Fibroblast of pulmonary artery (primary cell): ENCODE measurements at regions not wholly inside any gene's neighbourhood (a gene's known extent, or its start where the extent isn't known, plus 50 kb on each side); places are given as distances from the start of the nearest gene placed in this dataset.
"Not testable (repeated sequence)": the region's sequence is repeated elsewhere in the genome, so short reads cannot be mapped to it uniquely, and the experiment has no call there.

Source experiments
- DNase-seq: peaks from one replicate; pipeline ENCODE4 v3.0.0-alpha.2; 2010; ENCODE audit warnings: low read depth
- H3K4me3 ChIP-seq: replicated peaks from 2 replicates; pipeline ENCODE4 v1.5.1; 2011; ENCODE audit warnings: low read depth, mild to moderate bottlenecking, control low read depth, low read length, moderate library complexity
- TF ChIP-seq, protein P1 (sequence below): IDR thresholded peaks from 2 replicates; pipeline ENCODE4 v1.5.1; 2011; ENCODE audit warnings: mild to moderate bottlenecking, control low read depth, low read length, inconsistent platforms; ENCODE audit errors: missing control alignments

DNA sequence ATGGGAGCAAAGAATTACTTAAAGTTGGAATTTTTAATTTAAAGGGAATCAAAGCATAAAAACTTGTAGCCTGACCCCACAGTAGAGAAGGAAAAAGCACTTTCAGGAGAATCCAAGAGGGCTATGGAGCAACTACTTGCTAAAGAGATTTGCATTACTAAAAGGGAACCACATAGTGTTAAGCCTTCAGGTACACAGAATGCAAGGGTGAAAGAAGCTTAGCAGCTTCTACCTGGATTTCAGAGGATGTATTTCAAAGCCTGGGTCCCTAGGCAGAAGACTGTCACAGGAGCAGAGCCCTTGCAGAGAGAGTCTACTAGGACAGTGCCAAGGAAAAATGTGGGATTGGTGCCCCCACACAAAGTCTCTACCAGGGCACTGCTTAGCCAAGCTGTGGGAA is 575.0 kb downstream of the GBE1 start:
- no peak for DNase-seq
- H3K4me3 ChIP-seq, result no peak overlapping the region
- TF ChIP-seq, protein P1, sequence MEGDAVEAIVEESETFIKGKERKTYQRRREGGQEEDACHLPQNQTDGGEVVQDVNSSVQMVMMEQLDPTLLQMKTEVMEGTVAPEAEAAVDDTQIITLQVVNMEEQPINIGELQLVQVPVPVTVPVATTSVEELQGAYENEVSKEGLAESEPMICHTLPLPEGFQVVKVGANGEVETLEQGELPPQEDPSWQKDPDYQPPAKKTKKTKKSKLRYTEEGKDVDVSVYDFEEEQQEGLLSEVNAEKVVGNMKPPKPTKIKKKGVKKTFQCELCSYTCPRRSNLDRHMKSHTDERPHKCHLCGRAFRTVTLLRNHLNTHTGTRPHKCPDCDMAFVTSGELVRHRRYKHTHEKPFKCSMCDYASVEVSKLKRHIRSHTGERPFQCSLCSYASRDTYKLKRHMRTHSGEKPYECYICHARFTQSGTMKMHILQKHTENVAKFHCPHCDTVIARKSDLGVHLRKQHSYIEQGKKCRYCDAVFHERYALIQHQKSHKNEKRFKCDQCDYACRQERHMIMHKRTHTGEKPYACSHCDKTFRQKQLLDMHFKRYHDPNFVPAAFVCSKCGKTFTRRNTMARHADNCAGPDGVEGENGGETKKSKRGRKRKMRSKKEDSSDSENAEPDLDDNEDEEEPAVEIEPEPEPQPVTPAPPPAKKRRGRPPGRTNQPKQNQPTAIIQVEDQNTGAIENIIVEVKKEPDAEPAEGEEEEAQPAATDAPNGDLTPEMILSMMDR, result no peak

DNA sequence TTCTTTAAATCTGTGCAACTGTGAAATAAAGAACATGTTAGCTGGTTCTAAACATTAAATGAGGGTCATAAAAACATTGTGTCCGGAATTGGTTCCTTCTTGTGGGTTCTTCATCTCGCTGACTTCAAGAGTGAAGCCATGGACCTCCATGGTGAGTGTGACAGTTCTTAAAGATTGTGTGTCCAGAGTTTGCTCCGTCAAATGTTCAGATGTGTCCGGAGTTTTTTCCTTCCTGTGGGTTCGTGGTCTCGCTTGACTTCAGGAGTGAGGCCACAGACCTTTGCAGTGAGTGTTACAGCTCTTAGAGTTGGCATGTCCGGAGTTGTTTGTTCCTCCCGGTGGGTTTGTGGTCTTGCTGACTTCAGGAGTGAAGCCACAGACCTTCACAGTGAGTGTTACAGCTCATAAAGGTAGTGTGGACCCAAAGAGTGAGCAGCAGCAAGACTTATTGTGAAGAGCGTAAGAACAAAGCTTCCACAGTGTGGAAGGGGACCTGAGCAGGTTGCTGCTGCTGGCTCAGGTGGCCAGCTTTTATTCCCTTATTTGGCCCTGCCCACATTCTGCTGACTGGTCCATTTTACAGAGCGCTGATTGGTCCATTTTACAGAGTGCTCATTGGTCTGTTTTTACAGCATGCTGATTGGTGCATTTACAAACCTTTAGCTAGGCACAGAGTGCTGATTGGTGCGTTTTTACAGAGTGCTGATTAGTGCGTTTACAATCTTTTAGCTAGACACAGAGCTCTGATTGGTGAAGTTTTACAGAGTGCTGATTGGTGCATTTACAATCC is 579.2 kb downstream of the GBE1 start:
- not testable (repeated sequence) for H3K4me3 ChIP-seq, DNase-seq

DNA sequence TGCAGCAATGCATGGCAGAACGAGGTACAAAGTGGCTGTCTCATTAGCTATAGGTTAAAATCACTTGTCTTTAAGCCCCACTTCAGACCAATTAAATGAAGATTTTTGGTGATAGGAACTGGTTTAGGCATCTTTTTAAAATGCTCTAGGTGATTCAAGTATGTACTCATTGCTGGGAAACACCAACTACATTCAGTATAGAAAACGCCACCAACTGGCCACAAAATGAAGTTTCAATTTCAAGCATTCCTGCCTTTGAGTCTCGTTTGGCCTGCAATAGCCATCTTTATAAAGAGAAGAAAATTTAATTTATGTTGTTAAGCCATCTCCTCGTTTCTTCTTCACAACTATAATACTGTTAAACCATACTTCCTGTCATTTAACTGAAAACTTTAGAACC is 587.9 kb downstream of the GBE1 start:
- TF ChIP-seq, protein P1, result peak; percentile 29
- peak; percentile 11 for DNase-seq
- no peak overlapping the region for H3K4me3 ChIP-seq

DNA sequence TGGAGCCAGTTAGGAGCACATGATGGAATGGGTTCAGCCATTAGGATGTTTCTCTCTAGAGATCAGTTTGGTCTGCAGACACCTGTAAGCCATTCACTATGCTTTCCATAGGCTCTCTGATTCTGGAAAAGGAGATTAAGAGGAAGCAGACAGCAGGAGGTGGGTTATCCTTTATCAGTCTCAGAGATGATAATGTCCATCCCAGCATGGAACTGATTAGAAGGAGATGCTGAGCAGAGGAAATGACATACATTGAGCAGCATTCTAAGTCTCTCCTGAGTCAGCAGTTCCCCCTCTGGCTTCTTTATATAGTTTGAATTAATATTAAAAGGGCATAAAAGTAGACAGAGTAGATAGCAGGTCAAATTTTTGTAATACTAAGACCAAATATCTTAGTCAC is 591.1 kb downstream of the GBE1 start:
- H3K4me3 ChIP-seq, result no peak overlapping the region
- TF ChIP-seq, protein P1, result no peak
- DNase-seq, result no peak

DNA sequence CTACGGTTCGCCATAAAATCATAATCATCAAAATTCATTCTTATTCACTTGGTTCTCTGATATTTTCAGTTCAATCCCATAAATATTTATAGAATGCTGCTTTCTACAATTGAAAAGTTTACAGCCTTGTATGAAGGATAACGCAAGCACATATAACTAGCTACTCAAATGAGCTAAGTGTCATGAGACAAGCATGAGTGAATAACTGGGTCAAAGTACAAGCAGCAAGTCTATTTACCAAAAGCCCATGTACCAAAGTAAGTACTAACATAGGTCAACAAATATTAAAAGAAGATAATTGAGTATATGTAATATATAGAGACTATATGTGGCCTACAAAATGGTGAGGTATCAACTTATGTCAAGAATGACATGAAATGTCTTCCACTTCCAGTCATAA is 596.6 kb downstream of the GBE1 start:
- no peak for DNase-seq

DNA sequence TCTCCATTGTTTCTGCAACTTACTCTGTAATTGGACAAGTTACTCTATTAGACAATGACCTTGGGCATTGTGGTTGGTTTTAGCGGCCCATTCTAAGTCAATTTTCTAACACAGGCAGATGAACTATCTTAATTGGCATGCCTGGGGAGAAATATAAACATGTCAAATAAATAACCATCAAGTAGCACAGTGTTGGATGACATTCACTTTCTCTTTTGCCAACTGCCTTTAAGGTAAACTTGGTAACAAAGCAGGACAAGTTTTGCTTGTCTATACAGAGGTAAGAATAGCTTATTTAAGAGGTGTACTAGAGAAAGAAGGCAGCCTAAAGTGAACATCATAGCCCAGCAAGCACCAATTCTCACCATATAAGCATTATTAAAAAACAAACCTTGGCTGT is 599.6 kb downstream of the GBE1 start:
- no peak for DNase-seq
- H3K4me3 ChIP-seq, result no peak overlapping the region
- TF ChIP-seq, protein P1, result no peak

More for the DNA sequence above, 596.6 kb downstream of the GBE1 start:
- TF ChIP-seq, protein P1, result no peak
- H3K4me3 ChIP-seq, result no peak overlapping the region

DNA sequence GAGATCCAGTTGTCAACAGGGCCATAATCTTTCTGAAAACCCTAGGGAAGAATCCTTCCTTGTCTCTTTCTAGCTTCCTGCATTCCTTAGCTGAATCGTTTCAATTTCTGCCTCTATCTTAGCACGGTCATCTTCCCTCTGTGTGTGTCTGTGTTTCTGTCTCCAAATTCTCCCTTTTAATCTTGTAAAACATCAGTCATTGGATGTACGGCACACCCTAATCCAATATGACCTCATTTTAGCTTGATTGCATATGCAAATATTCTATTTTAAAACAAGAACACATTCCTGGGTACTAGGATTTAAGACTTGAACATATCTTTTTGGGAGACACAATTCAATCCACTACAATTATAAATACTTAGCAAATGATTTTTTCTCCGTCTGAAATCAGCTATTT is 600.3 kb downstream of the GBE1 start:
- H3K4me3 ChIP-seq, result no peak overlapping the region
- TF ChIP-seq, protein P1, result no peak
- no peak for DNase-seq
